Mucosa of rectum (tissue), 2 donors: ENCODE measurements at regions not wholly inside any gene's neighbourhood (a gene's known extent, or its start where the extent isn't known, plus 50 kb on each side); places are given as distances from the start of the nearest gene placed in this dataset.

Source experiments
- H3K27ac ChIP-seq, 2 donors: one replicate each; pipeline ENCODE4 v1.7.0; 2013; ENCODE audit warnings: inconsistent platforms in 2 of 2, low read depth in 2 of 2, low read length in 2 of 2
- H3K27me3 ChIP-seq, 2 donors: one replicate each; pipeline ENCODE4 v1.7.0; 2013; ENCODE audit warnings: low read length in 2 of 2; ENCODE audit not compliant: control insufficient read depth in 2 of 2, insufficient read depth in 2 of 2
- H3K36me3 ChIP-seq, 2 donors: one replicate each; pipeline ENCODE4 v1.7.0; 2013; ENCODE audit warnings: low read length in 2 of 2; ENCODE audit not compliant: control insufficient read depth in 2 of 2, insufficient read depth in 2 of 2
- H3K4me1 ChIP-seq, 2 donors: one replicate each; pipeline ENCODE4 v1.7.0; 2013; ENCODE audit warnings: low read length in 2 of 2, mild to moderate bottlenecking in 1 of 2; ENCODE audit not compliant: control insufficient read depth in 2 of 2, insufficient read depth in 2 of 2
- H3K4me3 ChIP-seq, 2 donors: one replicate each; pipeline ENCODE4 v1.7.0; 2013; ENCODE audit warnings: low read length in 2 of 2
- H3K9ac ChIP-seq, 2 donors: one replicate each; pipeline ENCODE4 v1.7.0; 2013; ENCODE audit warnings: low read length in 2 of 2, low read depth in 1 of 2, mild to moderate bottlenecking in 1 of 2
- H3K9me3 ChIP-seq, 2 donors: one replicate each; pipeline ENCODE4 v1.7.0; 2013; ENCODE audit warnings: low read length in 2 of 2; ENCODE audit not compliant: control insufficient read depth in 2 of 2
- donor health status: healthy.
- donor health status: Normal muscosa, but diverticular disease.

DNA sequence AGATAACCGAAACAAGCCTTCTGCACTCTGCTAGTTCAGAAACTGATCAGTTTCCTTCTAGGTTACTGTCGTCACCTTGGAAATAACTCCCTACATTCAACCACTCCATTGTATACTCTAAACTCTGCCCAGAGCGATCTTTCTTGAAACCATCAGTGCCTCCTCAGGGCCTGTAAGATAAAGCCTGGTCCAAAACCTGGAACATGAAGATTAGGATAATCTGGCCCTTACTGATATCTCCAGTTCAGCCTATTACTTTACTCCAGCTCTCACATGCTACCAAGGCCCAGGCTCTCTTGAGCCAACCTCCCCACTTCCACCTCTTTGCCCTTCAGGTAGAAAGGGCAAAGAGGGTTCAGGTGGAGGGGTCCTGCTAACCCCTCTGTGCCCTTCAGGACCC, 125.3 kb upstream of the RXFP2 start:
- Histone ChIP-seq H3K4me3 (no peak overlapping the region), H3K9ac (no peak overlapping the region), H3K4me1 (no peaks in the 10 kb centered on the region), H3K36me3 (no peaks in the 10 kb centered on the region), H3K9me3 (no peaks in the 10 kb centered on the region), H3K27ac (no peak overlapping the region), H3K27me3 (no peaks in the 10 kb centered on the region)

DNA sequence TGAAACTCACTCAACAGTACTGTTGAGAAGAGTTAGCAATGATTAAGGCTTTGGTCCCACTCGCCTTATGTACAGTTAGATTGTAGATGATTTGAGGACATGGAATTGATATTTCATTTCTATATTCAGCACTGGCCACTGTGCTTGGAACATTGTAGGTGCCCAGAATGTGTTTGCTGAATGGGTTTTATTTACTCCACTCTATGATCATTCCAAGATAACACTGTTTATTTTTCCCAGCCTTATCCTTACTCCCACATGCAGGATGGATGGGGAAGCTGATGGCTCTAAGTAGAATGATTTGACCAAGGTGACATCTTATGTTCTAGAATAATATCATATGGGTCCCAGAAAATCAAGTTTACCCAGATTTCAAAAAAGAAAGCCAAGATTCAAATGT, 124.6 kb upstream of the RXFP2 start:
- Histone ChIP-seq H3K9ac (no peak overlapping the region), H3K4me1 (no peaks in the 10 kb centered on the region), H3K36me3 (no peaks in the 10 kb centered on the region), H3K4me3 (no peak overlapping the region), H3K9me3 (no peaks in the 10 kb centered on the region), H3K27ac (no peak overlapping the region), H3K27me3 (no peaks in the 10 kb centered on the region)

DNA sequence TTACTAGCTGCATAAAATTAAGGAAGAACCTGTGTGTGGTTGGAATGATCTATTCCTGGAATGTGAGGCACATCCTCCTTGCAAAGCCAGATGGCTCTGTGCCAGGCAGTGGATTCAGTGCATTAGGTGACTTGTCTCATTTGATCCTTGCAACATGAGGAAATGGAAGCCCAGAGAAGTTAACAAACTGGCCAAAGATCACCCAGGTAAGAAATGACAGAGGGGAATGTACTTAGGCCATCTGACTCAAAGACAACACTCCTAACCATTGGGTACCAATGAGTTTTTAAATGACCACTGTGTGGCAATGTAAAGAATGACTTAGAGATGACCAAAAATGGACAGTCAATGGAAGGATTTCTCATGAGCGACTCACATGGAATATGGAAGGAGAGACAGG, 114.2 kb upstream of the RXFP2 start:
- no peaks in the 10 kb centered on the region for H3K36me3 ChIP-seq
- H3K27ac ChIP-seq = no peak overlapping the region
- H3K9me3 ChIP-seq = no peaks in the 10 kb centered on the region
- H3K9ac ChIP-seq = no peak overlapping the region
- no peaks in the 10 kb centered on the region for H3K27me3 ChIP-seq
- H3K4me1 ChIP-seq = no peaks in the 10 kb centered on the region
- H3K4me3 ChIP-seq = no peak overlapping the region

DNA sequence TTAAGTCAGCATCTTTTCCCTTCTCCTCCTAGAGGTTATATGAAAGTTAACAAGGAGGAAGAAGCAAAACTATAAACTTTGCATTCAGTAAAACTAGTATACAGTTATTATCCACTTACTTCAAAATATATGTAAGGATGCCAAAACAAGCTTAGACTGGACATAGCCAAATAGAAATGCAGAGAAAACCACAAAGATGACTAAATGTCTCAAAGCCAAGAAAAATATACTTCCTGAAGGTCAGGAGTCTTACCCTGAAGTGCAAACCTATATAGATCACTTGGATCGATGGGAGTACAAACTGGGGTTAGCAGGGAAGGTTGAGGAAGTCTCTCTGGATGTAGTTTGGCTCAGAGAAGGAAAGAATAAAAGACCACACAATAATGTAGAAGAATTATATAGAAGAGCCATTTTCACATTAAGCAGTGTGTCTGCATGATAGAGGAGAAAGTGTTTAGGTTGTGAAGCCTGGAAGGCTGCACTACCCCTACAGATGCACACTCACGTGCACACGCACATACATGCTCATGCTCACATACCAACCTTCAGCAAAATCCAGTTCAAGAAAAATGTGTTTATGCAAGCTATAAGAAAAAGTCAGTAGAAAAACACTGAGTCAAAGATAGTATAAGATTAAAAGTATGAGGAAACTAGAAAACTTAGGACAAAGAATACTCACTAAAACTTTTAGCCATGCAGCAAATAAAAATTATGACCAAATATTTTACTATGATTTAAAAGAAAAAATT, 112.1 kb upstream of the RXFP2 start:
- H3K4me3 ChIP-seq = no peak overlapping the region
- H3K27me3 ChIP-seq = no peaks in the 10 kb centered on the region
- no peaks in the 10 kb centered on the region for H3K36me3 ChIP-seq
- no peaks in the 10 kb centered on the region for H3K9me3 ChIP-seq
- H3K4me1 ChIP-seq = no peaks in the 10 kb centered on the region
- H3K9ac ChIP-seq = no peak overlapping the region
- no peak overlapping the region for H3K27ac ChIP-seq

DNA sequence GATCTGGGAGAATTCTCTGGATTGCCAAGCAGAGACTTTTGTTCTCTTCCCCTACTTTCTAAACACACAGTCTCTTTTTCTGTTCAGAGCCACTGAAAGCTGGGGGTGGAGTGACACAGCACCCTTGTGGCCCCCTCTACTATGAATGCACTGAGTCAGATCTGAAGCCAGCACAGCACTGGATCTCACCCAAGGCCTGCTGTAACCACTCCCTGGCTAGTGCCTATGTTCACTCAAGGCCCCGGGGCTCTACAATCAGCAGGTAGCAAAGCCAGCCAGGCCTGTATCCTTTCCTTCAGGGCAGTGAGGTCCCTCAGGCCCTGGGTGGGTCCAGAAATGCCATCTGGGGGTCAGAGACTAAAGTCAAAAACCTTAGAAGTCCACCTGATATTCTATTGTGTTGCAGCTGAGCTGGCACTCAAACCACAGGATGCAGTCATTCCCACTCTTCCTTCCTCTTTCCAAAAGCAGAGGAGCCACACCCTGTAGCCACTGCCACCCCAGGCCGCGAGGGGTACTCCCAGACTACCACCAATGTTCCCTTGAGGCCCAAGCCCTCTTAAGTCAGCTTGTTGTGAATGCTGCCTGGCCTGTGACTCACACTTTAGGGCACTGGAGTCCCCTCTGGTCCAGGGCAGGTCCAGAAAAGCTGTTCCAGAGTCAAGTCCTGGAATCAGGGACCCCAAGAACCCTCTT, 110.1 kb upstream of the RXFP2 start:
- no peaks in the 10 kb centered on the region for H3K9me3 ChIP-seq
- H3K4me1 ChIP-seq = no peaks in the 10 kb centered on the region
- H3K9ac ChIP-seq = no peak overlapping the region
- no peak overlapping the region for H3K4me3 ChIP-seq
- H3K27me3 ChIP-seq = no peaks in the 10 kb centered on the region
- no peak overlapping the region for H3K27ac ChIP-seq
- no peaks in the 10 kb centered on the region for H3K36me3 ChIP-seq

DNA sequence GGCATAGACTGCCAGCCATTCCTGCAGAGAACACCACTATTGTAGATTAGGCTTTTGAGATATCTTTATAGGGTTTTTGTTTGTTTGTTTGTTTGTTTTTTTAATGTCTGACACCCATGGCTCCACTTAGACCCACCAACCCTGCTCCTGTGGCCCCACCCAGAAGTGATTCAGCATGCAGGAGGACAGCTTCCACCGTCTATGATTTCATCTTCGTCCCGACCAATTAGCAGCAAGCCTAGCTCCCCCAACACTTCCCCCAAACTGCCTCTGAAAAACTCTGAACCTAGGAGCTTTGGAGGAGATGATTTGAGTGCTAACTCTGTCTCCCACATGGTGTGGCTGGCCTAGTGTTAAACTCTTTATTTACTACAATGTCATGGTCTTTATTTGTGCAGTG, 108.3 kb upstream of the RXFP2 start:
- Histone ChIP-seq H3K4me1 (no peaks in the 10 kb centered on the region), H3K27me3 (no peaks in the 10 kb centered on the region), H3K36me3 (no peaks in the 10 kb centered on the region), H3K9me3 (no peaks in the 10 kb centered on the region), H3K27ac (no peak overlapping the region), H3K9ac (no peak overlapping the region), H3K4me3 (no peak overlapping the region)

DNA sequence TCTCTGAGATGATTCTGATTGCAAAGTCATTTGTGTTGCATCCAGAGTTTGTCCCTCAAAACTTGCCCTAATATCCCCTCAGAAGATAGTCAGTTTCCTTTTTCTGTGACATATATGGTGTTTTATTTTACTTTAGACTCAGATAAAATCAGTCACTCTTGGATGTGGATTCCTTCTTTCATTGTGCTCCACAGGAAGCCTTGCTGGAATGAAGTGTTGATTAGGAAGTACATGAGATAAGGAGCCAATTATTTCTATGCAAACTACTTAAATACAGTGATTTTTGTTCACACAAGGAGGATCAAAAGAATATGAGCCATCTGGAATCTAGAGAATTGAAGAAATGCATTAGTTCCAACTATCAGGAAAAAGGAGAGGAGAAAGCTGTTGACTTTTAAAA, 107.6 kb upstream of the RXFP2 start:
- Histone ChIP-seq H3K27ac (no peak overlapping the region), H3K4me1 (no peaks in the 10 kb centered on the region), H3K36me3 (no peaks in the 10 kb centered on the region), H3K4me3 (no peak overlapping the region), H3K9me3 (no peaks in the 10 kb centered on the region), H3K27me3 (no peaks in the 10 kb centered on the region), H3K9ac (no peak overlapping the region)

DNA sequence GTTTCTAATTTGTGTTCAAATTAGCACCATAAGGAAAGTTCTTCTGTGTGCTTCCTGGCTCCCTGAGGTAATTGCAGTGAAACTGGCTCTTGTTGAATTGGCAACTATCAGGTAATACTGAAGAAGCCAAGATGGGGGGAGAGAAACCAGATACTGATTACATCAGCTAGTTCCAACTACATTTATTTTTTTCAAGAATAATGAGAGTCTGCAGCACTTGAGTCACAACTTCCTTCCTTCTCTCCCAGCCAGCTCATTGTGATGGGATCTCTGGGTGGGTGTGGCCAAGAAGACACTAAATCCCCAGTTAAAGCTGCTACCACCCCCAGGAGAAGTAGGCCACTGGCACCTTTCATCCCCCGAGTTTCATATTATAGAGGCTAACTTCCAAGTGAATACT, 100.7 kb upstream of the RXFP2 start:
- no peaks in the 10 kb centered on the region for H3K27me3 ChIP-seq

DNA sequence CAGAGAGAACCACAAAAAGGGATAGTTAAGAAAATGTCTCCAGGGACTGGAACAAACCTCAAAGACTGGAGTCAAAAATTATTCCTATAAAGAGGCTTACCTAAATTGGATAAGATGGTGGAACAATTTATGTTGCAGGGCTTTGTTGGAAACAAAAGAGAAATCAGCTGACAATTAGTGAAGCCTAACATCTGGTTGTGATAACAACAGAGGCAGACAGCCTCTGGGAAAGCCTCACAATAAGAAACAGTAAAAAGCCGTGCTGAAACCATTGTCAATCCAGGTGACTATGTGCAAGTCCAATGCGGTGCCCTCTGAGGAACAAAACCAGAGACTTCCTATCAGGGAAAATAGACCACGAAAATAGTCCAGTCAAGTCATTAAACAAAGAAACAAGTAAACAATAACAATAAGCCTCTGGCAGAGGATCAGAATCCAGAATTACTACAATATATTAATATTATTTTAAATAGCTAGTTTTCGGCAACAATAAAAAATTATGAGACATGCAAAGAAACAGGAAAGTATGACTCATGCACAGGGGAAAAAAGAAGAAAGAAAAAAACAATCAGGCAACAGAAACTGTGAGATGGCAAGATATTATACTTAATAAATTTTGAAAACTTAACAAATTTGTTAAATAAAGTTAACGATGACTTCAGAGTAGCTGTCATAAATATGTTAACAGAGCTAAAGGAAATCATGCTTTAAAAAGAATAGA, 99.7 kb upstream of the RXFP2 start:
- Histone ChIP-seq H3K27ac (no peak overlapping the region), H3K9me3 (no peaks in the 10 kb centered on the region), H3K4me3 (no peak overlapping the region), H3K36me3 (no peaks in the 10 kb centered on the region), H3K9ac (no peak overlapping the region), H3K27me3 (no peaks in the 10 kb centered on the region), H3K4me1 (no peaks in the 10 kb centered on the region)

More for the DNA sequence above, 100.7 kb upstream of the RXFP2 start:
- no peaks in the 10 kb centered on the region for H3K36me3 ChIP-seq
- no peaks in the 10 kb centered on the region for H3K4me1 ChIP-seq
- no peaks in the 10 kb centered on the region for H3K9me3 ChIP-seq
- no peak overlapping the region for H3K9ac ChIP-seq
- no peak overlapping the region for H3K4me3 ChIP-seq
- no peak overlapping the region for H3K27ac ChIP-seq

DNA sequence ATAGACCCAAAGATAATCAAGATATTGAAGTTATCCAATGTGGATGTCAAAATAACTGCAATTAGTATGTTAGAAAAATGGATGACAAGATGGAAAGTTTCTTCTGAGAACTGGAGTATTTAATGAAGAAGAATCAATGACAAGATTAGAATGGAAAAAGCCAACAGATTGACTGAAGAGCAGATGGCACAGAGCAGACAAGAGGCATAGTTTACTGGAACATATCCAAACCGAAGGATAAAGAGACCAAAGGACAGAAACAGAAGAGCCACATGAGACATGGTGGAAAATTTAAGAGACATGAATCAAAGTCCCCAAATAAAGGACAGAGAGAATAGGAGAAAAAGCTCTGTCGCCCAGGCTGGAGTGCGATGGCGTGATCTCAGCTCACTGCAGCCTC, 89.6 kb upstream of the RXFP2 start:
- H3K9me3 ChIP-seq = no peaks in the 10 kb centered on the region
- H3K4me3 ChIP-seq = no peak overlapping the region
- no peaks in the 10 kb centered on the region for H3K36me3 ChIP-seq
- H3K9ac ChIP-seq = no peak overlapping the region
- H3K4me1 ChIP-seq = no peaks in the 10 kb centered on the region
- H3K27ac ChIP-seq = no peak overlapping the region
- no peaks in the 10 kb centered on the region for H3K27me3 ChIP-seq
